Heart right ventricle (tissue), 16 donors: ENCODE measurements at regions not wholly inside any gene's neighbourhood (a gene's known extent, or its start where the extent isn't known, plus 50 kb on each side); places are given as distances from the start of the nearest gene placed in this dataset.

Experiments used
- ATAC-seq, 8 donors: fragments of 200-7000 bp; cut with Tn5 transposase; one replicate each; pipeline ENCODE4 v1.9.1; 2020; ENCODE audit warnings: mild to moderate bottlenecking in 8 of 8, moderate library complexity in 8 of 8, moderate number of reproducible peaks in 1 of 8
- DNase-seq, 2 donors: peaks; one replicate each; pipeline ENCODE4 v3.0.0-alpha.2; 2020
- H3K27ac ChIP-seq, 10 donors: fragments of 200-600 bp; sonication (generic) in 2 of 10; one replicate each; pipeline versions ENCODE4 v1.5.0 to v1.8.0; 2020 to 2022; ENCODE audit warnings: mild to moderate bottlenecking in 3 of 10
- H3K27me3 ChIP-seq, 7 donors: fragments of 200-600 bp; one replicate each; pipeline ENCODE4 v1.8.0; 2021 to 2022; ENCODE audit warnings: mild to moderate bottlenecking in 2 of 7
- H3K36me3 ChIP-seq, 9 donors: fragments of 200-600 bp; sonication (generic) in 1 of 9; one replicate each; pipeline versions ENCODE4 v1.5.0 to v1.8.0; 2020 to 2022; ENCODE audit warnings: mild to moderate bottlenecking in 2 of 9
- H3K4me1 ChIP-seq, 9 donors: fragments of 200-600 bp; sonication (generic) in 1 of 9; one replicate each; pipeline versions ENCODE4 v1.5.0 to v1.8.0; 2020 to 2022; ENCODE audit warnings: mild to moderate bottlenecking in 4 of 9
- H3K4me3 ChIP-seq, 10 donors: fragments of 200-600 bp; sonication (generic) in 2 of 10; one replicate each; pipeline versions ENCODE4 v1.5.0 to v1.8.0; 2020 to 2022; ENCODE audit warnings: mild to moderate bottlenecking in 7 of 10, moderate library complexity in 2 of 10
- H3K9me3 ChIP-seq, 11 donors: fragments of 200-600 bp in 10 of 11; sonication (generic) in 2 of 11; one replicate each; pipeline versions ENCODE4 v1.5.0 to v1.8.0; 2013 to 2022; ENCODE audit warnings: mild to moderate bottlenecking in 2 of 11, control low read depth in 1 of 11, moderate library complexity in 1 of 11
- WGBS, 2 donors: extraction: QIAGEN DNeasy Blood & Tissue Kit; methylation state at CpG; one replicate each; pipeline ENCODE4 v1.1.7; 2013; ENCODE audit warnings: inconsistent platforms in 1 of 2; 5-methylcytosine and 5-hydroxymethylcytosine counted together
- intact Hi-C, 10 donors: fragments of 100-400 bp; cut with DNase I; formaldehyde crosslinking; loops; one replicate each; pipeline versions ENCODE4 v1.11.1 to v1.14.2; 2022
- TF ChIP-seq, protein P1 (sequence below), 9 donors: fragments of 200-600 bp; sonication (generic) in 2 of 9; IDR thresholded peaks; one replicate each; pipeline versions ENCODE4 v1.5.0 to v1.8.0; 2021 to 2022; ENCODE audit warnings: antibody characterized with exemption in 9 of 9, mild to moderate bottlenecking in 5 of 9, moderate library complexity in 1 of 9
- donor health status: Arrhythmogenic right ventricular cardiomyopathy.
- donor health status: ischemic (EF 13 %, LVEDD 7.1; RV severe dilation, severe dysfunction).
- donor health status: healthy with polysubstance abuse.
- donor health status: DM: no; HTN: yes; CAD: no.
- donor health status: DM: no; HTN: no; CAD: no.
- donor health status: ischemic (EF 25% LVEDD 6.9; RV normal size, moderate dysfunction).
- donor health status: ischemic (EF 25% LVEDD 5.7; RV mildly dilated, moderate dysfunction).
- donor health status: healthy.
- donor health status: DM: yes; HTN: yes; CAD: no.
- donor health status: Ischemic cardiomyopathy.
- donor health status: ischemic (EF 35%, LVEDD 5.7; RV mildly dilated, moderate dysfunction).
- donor health status: nonischemic (EF 11% LVEDD 7.7; RV severe dilation, severe dysfunction).
- donor health status: DM: yes; HTN: yes; CAD: no.
- donor health status: PGD.
- donor health status: ischemic (EF 29% LVEDD 5.4; RV normal size, mild dysfunction).
- donor health status: nonischemic (EF 23%, LVEDD 6.1; RV moderate dilation, normal function).

DNA sequence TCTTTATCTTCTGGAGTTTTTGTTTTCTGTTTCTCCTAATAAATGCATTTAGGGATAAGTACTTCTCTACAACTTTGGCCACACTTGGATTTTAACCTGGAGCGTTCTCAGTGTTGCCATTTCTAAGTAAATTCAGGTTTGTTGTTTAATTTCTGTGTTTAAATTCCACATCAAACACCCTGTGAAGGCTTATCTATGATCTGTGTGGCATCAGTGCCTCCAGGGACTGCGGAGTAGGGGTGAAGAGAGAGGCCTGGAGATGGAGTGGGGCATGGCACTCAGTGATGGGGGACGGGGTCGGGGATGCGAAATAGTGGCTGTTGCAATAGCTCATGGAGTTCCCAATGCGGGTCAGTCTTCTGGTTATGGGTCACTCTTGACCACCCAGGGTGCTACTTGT is 294.8 kb downstream of the HS3ST3B1 start:
- Histone ChIP-seq H3K4me1 (no peaks in the 10 kb centered on the region), H3K36me3 (no peaks in the 10 kb centered on the region), H3K9me3 (no peaks in the 10 kb centered on the region), H3K27ac (no peak overlapping the region), H3K27me3 (peaks cover 0 to 26% (median 8%) of the 10 kb centered on the region in 7 donors), H3K4me3 (no peak overlapping the region)
- no peak for ATAC-seq
- DNase-seq, result no peak
- WGBS, 2 donors, result 86 to 87% methylated on average over 6 of the region's 6 CpGs
- TF ChIP-seq, protein P1, sequence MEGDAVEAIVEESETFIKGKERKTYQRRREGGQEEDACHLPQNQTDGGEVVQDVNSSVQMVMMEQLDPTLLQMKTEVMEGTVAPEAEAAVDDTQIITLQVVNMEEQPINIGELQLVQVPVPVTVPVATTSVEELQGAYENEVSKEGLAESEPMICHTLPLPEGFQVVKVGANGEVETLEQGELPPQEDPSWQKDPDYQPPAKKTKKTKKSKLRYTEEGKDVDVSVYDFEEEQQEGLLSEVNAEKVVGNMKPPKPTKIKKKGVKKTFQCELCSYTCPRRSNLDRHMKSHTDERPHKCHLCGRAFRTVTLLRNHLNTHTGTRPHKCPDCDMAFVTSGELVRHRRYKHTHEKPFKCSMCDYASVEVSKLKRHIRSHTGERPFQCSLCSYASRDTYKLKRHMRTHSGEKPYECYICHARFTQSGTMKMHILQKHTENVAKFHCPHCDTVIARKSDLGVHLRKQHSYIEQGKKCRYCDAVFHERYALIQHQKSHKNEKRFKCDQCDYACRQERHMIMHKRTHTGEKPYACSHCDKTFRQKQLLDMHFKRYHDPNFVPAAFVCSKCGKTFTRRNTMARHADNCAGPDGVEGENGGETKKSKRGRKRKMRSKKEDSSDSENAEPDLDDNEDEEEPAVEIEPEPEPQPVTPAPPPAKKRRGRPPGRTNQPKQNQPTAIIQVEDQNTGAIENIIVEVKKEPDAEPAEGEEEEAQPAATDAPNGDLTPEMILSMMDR (IDR thresholded peaks at IDR 0.05), result no peak
- intact Hi-C loops, result no loop called here

DNA sequence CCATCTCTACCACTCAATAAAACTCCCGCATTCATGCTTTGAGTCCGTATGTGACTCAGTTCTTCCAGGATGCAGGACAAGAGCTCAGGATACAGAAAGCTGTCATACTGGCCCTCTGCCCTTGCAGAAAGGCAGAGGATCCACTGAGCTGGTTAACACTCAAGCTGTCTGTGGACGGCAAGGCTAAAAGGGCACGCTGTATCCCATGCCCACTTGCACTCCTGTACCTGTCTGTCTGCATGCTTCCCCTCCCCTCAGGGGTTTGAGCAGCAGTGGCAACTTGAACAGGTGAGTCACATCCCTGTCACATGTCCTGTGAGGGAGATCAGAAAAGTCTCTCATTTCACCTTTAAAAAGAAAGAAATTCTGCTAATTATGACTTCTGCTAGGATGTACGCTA is 293.8 kb downstream of the HS3ST3B1 start:
- H3K27ac ChIP-seq, result no peak overlapping the region
- intact Hi-C loops, result no loop called here
- DNase-seq (no peak), ATAC-seq (no peak)
- no peak overlapping the region for H3K4me3 ChIP-seq
- H3K4me1 ChIP-seq, result no peaks in the 10 kb centered on the region
- WGBS, 2 donors, result 84 to 87% methylated on average over 5 of the region's 5 CpGs
- H3K27me3 ChIP-seq, result peaks cover 0 to 26% (median 8%) of the 10 kb centered on the region in 7 donors
- TF ChIP-seq, protein P1 (IDR thresholded peaks at IDR 0.05), result no peak
- H3K9me3 ChIP-seq, result no peaks in the 10 kb centered on the region
- H3K36me3 ChIP-seq, result no peaks in the 10 kb centered on the region

DNA sequence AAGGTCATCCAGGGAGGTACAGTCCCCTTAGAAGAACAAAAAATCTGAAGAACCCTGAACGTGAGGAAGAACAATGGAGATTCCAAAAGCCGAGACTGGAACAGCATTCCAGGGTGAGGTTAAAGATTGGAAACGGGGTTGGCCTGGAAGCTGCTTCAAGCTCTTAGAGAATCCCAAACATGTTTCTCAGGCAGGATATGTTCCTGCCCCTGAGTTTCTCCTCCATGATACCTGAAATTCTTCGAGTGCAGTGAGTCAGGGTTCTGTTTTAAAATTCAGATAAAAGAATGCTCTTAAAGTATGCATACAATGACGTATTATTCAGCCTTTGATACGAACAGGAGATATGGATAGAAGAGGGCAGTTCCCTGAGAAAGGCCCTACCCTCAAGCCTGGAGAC is 293.1 kb downstream of the HS3ST3B1 start:
- no peak for ATAC-seq
- H3K4me1 ChIP-seq, result no peaks in the 10 kb centered on the region
- TF ChIP-seq, protein P1 (IDR thresholded peaks at IDR 0.05), result no peak
- DNase-seq, result no peak
- peaks cover 0 to 26% (median 8%) of the 10 kb centered on the region in 7 donors for H3K27me3 ChIP-seq
- H3K27ac ChIP-seq, result no peak overlapping the region
- intact Hi-C loops, result no loop called here
- H3K9me3 ChIP-seq, result no peaks in the 10 kb centered on the region
- WGBS, 2 donors, result 59% methylated on average over 6 of the region's 6 CpGs
- no peak overlapping the region for H3K4me3 ChIP-seq
- no peaks in the 10 kb centered on the region for H3K36me3 ChIP-seq

DNA sequence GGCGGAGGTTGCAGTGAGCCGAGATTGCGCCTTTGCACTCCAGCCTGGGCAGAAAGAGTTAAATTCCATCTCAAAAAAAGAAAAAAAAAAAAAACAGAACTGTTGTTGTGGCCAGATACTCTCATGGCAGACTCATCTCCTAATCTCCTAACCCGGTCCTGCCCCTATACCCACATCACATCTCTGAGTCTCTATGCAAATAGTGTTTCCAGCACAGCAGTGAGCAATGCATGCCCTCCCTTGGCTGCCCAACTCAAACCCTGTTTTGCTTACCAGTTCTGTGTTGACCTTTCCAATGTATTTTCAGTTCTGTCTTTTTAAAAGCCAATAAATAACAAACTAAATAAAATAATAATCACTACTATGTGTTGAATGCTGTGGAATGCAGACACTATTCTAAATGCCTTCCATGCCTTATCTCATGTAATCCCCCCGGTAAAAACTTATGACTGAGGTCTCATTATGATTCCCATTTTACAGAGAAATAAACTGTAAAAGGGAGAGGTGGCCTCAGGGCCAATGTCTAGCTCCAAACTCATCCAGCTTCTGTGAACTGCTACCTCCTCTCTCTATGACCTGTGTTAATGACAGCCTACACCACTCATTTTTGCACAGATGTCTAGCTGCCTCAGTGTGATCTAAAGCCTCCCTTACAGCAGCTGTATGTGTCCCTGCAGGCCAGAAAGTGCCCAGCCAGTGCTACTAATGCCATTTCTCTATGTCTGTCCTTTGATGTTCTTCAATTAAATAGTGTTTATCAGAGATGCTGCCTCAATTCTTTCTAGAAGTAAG is 289.8 kb downstream of the HS3ST3B1 start:
- DNase-seq, result no peak
- H3K27me3 ChIP-seq, result peaks cover 0 to 13% (median 2%) of the 10 kb centered on the region in 7 donors
- H3K9me3 ChIP-seq, result no peaks in the 10 kb centered on the region
- H3K27ac ChIP-seq, result no peak overlapping the region
- no peaks in the 10 kb centered on the region for H3K36me3 ChIP-seq
- TF ChIP-seq, protein P1 (IDR thresholded peaks at IDR 0.05), result no peak
- intact Hi-C loops, result no loop called here
- 67 to 73% methylated on average over 5 of the region's 5 CpGs for WGBS, 2 donors
- H3K4me3 ChIP-seq, result no peak overlapping the region
- ATAC-seq, result no peak
- H3K4me1 ChIP-seq, result no peaks in the 10 kb centered on the region
